GM19467 (cell line): ENCODE measurements at regions not wholly inside any gene's neighbourhood (a gene's known extent, or its start where the extent isn't known, plus 50 kb on each side); places are given as distances from the start of the nearest gene placed in this dataset.
"Not testable (repeated sequence)": the region's sequence is repeated elsewhere in the genome, so short reads cannot be mapped to it uniquely, and the experiment has no call there.

ENCODE experiments used
- ATAC-seq: cut with Tn5 transposase; IDR thresholded peaks from one replicate; pipeline ENCODE4 v1.9.1; 2021; ENCODE audit warnings: mild to moderate bottlenecking, moderate library complexity; ENCODE audit not compliant: unreplicated experiment

- ATAC-seq, result no peak
Measured at GRCh38 chr5:163569284-163569683, 63.9 kb downstream of the MAT2B start.

GRCh38 chr5:163571744-163572143 is 66.3 kb downstream of the MAT2B start:
- ATAC-seq, result no peak

DNA sequence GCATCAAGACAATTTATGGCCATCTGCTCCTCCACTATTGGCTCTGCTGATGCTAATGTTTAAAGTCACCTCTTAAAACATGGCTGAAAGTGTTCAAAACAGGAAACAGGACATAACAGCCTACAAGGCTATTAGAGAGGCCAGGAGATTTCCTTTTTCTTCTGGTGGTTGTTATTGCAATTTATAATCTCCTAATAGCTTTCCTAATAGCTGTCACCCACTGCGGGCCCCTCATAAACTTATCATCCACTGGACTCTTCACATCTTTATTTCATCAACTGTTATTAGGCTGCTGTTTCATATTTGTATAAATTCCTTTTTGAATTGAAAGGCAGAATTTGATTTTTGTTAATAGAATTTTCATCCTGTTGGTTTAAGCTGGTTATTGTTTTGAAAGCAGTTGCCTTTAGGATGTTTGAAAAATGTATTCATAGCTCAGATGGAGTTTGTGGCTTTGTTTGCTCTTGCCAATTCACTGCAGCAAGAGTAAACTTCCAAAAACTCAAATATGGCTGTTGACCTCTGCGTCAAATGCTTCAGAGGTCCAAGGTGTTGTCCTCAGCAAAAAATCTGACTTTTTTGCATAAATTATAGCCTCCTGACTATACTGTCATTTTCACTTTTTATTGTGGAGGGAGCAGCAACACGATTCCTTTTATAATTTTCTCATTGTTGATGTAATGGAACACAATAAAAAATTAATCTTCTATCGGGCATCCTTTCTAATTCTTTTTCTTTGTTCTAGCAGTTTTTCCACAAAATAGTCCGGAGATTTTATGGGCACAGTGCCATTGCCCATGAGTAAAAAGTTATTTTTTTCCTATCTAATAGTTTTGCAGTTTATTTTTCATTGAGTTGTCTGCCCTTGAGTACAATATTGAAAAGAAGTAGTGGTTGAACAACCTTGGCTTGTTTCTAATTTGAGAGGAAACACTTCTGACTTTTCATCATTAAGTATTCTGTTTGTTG is 69.3 kb downstream of the MAT2B start:
- ATAC-seq, result no peak

- no peak for ATAC-seq
Measured at GRCh38 chr5:163578652-163579051, 73.2 kb downstream of the MAT2B start.

GRCh38 chr5:163579729-163580128 is 74.3 kb downstream of the MAT2B start:
- ATAC-seq, result no peak

DNA sequence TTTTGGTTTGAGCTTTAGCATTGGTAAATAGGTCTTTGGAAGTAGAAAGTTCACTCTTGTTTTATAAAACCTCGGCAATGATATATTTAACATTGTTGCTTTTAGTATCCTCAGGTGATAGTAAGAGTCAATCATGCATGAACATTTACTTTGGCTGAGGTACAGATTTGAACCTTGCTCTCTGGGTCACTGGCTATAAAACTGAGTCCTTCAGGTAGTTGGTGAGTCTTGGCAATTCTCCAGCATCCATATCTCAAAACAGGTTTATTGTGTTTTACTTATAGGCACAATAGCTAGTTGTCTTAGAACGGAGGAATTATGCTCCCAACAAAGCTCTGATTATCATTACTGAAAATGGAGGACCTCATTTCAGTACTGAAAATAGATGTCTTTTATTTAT is 75.1 kb downstream of the MAT2B start:
- ATAC-seq, result no peak

- not testable (repeated sequence) for ATAC-seq
Measured at GRCh38 chr5:163583491-163584153, 78.2 kb downstream of the MAT2B start.

DNA sequence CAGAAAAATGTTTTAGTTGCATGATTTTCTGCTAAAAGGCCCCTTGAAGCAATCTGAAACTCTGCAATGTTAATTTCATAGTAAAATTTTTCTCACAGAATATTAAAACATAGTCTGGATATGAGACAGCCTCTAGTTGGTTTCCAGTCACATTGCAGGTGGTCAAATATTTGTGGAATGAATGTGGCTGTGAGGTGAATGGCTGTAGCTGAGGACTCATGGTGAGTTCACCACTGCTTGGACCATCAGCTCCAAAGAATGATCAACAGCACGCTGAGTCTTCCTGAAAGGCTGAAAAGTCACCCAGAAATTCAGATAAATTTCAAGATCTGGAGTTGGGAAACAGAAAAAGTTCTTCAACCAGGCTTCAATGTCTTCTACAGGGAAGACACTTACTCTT is 79.8 kb downstream of the MAT2B start:
- no peak for ATAC-seq

GRCh38 chr5:163586531-163586956 is 81.1 kb downstream of the MAT2B start:
- no peak for ATAC-seq

- ATAC-seq, result no peak
Measured at GRCh38 chr5:163594951-163595350, 89.5 kb downstream of the MAT2B start.

DNA sequence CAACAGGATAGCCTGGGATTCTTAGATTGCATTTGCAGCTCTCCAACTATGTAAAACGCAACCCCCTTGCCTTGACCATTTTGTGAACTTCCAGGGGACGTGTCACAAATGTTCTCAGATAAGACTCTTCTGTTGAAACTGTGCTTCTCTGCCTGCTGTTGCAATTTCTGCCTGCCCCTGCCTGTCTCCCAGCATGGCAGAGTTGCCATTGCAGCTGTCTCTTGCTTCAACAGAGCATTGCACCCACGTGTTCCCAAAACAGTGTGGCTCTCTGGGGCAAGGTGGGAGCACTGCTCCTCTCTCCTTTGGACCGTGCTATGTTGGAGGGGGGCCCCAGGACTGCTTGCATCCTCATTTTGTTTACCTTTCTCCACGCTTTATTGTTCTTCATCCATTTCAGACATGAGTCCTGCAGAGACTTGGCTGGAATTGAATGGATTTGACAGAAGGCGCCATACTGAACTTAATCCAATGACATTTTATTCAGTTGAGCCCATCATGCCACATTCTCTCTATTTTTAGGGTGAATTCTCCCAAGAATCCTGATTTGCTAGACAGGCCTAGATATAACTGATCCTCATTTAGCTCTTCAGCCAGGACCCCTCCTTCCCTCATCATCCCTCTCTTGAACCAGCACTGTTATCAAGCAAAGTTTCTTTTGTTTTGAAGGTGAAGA is 90.7 kb downstream of the MAT2B start:
- ATAC-seq, result no peak

DNA sequence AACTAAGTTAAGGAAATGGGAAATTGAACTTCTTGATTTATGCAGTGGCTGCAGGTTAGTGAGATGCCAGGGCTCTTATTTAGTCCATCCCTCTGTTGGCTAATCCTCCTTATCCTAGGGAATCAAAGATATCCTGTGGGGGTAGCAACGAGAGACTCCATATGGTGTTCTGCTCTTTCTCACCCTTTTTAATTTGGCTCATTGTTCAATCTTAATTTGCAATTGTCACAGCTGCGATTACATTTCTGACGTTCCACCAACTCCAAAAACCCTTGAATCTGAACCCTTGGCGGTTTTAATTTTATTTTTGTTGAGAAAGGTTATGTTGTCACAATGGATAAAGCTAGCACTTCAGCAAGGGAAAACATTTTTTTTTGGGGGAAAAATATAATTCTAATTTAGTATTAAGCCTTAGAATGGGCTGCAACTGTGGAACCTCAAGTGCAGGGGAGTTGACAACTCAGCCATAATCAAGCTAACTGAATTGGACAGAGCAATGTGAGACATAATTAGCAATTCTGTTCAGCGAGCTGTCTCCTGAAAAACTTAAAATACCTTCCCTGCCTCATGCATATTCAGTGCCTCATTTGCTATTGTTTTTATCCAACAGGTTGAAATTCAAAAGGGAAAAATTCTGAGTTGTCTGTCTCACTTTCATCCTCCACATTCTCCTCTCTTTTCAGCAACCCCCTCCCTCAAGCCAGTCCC is 91.3 kb downstream of the MAT2B start:
- ATAC-seq, result no peak

- no peak for ATAC-seq
Measured at GRCh38 chr5:163604013-163604412, 98.6 kb downstream of the MAT2B start.

- ATAC-seq, result no peak
Measured at GRCh38 chr5:163607256-163607655, 101.8 kb downstream of the MAT2B start.

DNA sequence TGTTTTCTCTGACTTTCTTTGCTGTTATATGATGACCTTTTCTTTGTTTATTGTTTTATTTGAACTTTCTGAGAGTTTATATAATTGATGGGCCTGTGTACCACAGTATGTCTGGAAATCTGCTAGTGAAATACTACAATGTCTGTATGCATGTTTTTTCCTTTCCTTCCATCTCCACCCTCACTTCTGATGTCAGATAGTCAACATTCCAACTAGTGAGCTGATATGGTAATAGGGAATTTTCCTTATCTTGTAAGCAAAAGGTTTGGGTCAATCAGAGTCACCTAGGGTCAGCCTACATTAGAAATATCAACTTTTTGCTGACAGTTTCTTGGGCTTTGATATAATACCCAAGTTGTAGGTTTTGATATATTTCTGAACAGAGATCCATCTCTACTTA is 103.2 kb downstream of the MAT2B start:
- no peak for ATAC-seq

DNA sequence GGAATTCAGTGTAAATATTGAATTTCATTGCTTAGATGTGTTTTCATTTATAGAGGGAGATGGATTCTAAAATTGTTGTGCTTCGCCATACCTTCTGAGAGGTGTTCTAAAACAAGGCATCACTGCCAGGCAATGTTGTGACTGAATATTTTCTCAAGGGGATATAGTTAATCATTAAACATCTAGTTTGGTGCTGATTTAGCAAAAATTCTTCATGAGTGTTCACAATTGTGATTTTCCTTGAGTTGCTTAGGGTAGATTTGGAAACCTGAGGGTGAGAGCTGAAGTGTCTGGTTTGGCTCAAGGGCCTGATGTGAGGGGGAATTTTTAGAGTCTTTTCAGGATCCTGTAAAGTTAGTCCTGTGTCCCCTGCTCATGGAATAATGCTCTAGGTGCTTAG is 104.5 kb downstream of the MAT2B start:
- no peak for ATAC-seq

GRCh38 chr5:163612358-163613149 is 107.1 kb downstream of the MAT2B start:
- no peak for ATAC-seq

DNA sequence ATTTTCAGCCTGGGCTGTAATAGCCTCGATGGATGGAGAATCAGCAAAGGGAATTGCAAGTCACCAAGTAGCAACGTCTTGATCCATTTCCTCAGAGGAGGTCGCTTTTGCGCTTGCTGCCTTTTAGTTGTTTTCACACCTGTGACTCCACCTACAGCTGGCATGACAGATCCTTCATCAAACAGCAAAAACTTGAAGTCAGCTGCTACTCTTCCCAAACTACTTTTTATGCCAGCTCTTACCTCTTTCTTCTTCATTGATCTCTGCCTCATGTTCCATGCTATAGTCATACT is 107.7 kb downstream of the MAT2B start:
- no peak for ATAC-seq

DNA sequence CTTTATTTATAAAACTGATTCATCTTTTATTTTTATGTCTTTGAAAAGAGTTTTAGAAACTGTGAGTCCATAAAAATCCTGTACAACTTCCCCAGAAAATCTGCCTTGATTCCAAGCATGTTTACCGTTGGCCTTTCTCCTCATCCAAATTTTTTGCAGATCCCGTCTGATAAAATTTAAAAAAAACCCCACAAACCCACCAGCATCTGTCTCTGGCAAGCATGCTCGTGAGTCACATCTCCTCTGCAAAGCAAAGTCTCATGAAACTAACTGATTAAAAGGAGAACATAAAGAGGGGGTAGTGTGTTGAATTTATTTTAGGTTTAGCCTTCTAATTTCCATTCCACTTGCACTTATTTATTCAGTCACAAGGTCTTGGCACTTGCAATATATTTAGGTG is 109.4 kb downstream of the MAT2B start:
- no peak for ATAC-seq

GRCh38 chr5:163619273-163619934 is 114.0 kb downstream of the MAT2B start:
- ATAC-seq, result no peak
